Activated T-helper 2 cell treated with anti-CD3 and anti-CD28 coated beads, Interferon-gamma antibody, Interleukin-2, Interleukin-4, amounts not matched to agents 10 μg/mL and 5 μg/mL and 100 μg/mL, durations not matched to agents 14 hours and 24 hours and 36 hours (primary cell): ENCODE measurements at regions not wholly inside any gene's neighbourhood (a gene's known extent, or its start where the extent isn't known, plus 50 kb on each side); places are given as distances from the start of the nearest gene placed in this dataset.

Experiments
- DNase-seq: peaks from one replicate; pipeline ENCODE4 v3.0.0; 2021; ENCODE audit warnings: low spot score
- H3K27ac Mint-ChIP-seq: one replicate; pipeline ENCODE4 v1.8.0; 2021; ENCODE audit warnings: mixed read lengths
- H3K27me3 Mint-ChIP-seq: one replicate; pipeline ENCODE4 v1.8.0; 2021; ENCODE audit warnings: low read depth, mixed read lengths
- H3K36me3 Mint-ChIP-seq: one replicate; pipeline ENCODE4 v1.8.0; 2021; ENCODE audit warnings: low read depth, mixed read lengths
- H3K4me1 Mint-ChIP-seq: one replicate; pipeline ENCODE4 v1.8.0; 2021; ENCODE audit warnings: low read depth, mixed read lengths
- H3K4me3 Mint-ChIP-seq: one replicate; pipeline ENCODE4 v1.8.0; 2021; ENCODE audit warnings: low read depth, mild to moderate bottlenecking, moderate library complexity, mixed read lengths
- H3K9me3 Mint-ChIP-seq: one replicate; pipeline ENCODE4 v1.8.0; 2021; ENCODE audit warnings: mixed read lengths
- intact Hi-C: fragments of 100-400 bp; cut with micrococcal nuclease; formaldehyde crosslinking; loops from one replicate; pipeline ENCODE4 v1.15.1; 2023

- no peaks in the 10 kb centered on the region for H3K27me3 Mint-ChIP-seq
- H3K9me3 Mint-ChIP-seq: peaks cover 14% of the 10 kb centered on the region
- H3K4me3 Mint-ChIP-seq: no peak overlapping the region
- intact Hi-C loops: no loop called here
- no peak overlapping the region for H3K27ac Mint-ChIP-seq
- H3K4me1 Mint-ChIP-seq: no peaks in the 10 kb centered on the region
- DNase-seq: no peak
- H3K36me3 Mint-ChIP-seq: no peaks in the 10 kb centered on the region
Observed at GRCh38 chr11:97854357-97854756, 1166.4 kb upstream of the CNTN5 start.

- Mint-ChIP-seq H3K27ac (no peak overlapping the region), H3K27me3 (no peaks in the 10 kb centered on the region), H3K36me3 (no peaks in the 10 kb centered on the region), H3K4me3 (no peak overlapping the region), H3K4me1 (no peaks in the 10 kb centered on the region), H3K9me3 (peaks cover 13% of the 10 kb centered on the region)
- DNase-seq: no peak
- intact Hi-C loops: no loop called here
Observed at GRCh38 chr11:97854877-97855276, 1165.9 kb upstream of the CNTN5 start.

GRCh38 chr11:97856666-97857065, 1164.1 kb upstream of the CNTN5 start:
- peaks cover 13% of the 10 kb centered on the region for H3K9me3 Mint-ChIP-seq
- intact Hi-C loops: no loop called here
- no peaks in the 10 kb centered on the region for H3K4me1 Mint-ChIP-seq
- no peak overlapping the region for H3K27ac Mint-ChIP-seq
- no peaks in the 10 kb centered on the region for H3K36me3 Mint-ChIP-seq
- no peaks in the 10 kb centered on the region for H3K27me3 Mint-ChIP-seq
- no peak for DNase-seq
- H3K4me3 Mint-ChIP-seq: no peak overlapping the region

- H3K9me3 Mint-ChIP-seq: peaks cover 20% of the 10 kb centered on the region
- no peaks in the 10 kb centered on the region for H3K36me3 Mint-ChIP-seq
- H3K27ac Mint-ChIP-seq: no peak overlapping the region
- H3K4me3 Mint-ChIP-seq: no peak overlapping the region
- no peaks in the 10 kb centered on the region for H3K4me1 Mint-ChIP-seq
- intact Hi-C loops: no loop called here
- no peaks in the 10 kb centered on the region for H3K27me3 Mint-ChIP-seq
- no peak for DNase-seq
Observed at GRCh38 chr11:97860237-97860636, 1160.5 kb upstream of the CNTN5 start.

GRCh38 chr11:97862021-97862420, 1158.7 kb upstream of the CNTN5 start:
- Mint-ChIP-seq H3K9me3 (peaks cover 27% of the 10 kb centered on the region), H3K4me3 (no peak overlapping the region), H3K27me3 (no peaks in the 10 kb centered on the region), H3K36me3 (no peaks in the 10 kb centered on the region), H3K27ac (no peak overlapping the region), H3K4me1 (no peaks in the 10 kb centered on the region)
- DNase-seq: no peak
- intact Hi-C loops: no loop called here

GRCh38 chr11:97865424-97866012, 1155.2 kb upstream of the CNTN5 start:
- intact Hi-C loops: no loop called here
- H3K4me3 Mint-ChIP-seq: no peak overlapping the region
- DNase-seq: no peak
- peaks cover 30% of the 10 kb centered on the region for H3K9me3 Mint-ChIP-seq
- no peak overlapping the region for H3K27ac Mint-ChIP-seq
- H3K27me3 Mint-ChIP-seq: no peaks in the 10 kb centered on the region
- no peaks in the 10 kb centered on the region for H3K4me1 Mint-ChIP-seq
- H3K36me3 Mint-ChIP-seq: no peaks in the 10 kb centered on the region

GRCh38 chr11:97871816-97872215, 1148.9 kb upstream of the CNTN5 start:
- Mint-ChIP-seq H3K36me3 (no peaks in the 10 kb centered on the region), H3K27ac (no peak overlapping the region), H3K4me1 (no peaks in the 10 kb centered on the region), H3K9me3 (peaks cover 26% of the 10 kb centered on the region), H3K4me3 (no peak overlapping the region), H3K27me3 (no peaks in the 10 kb centered on the region)
- no peak for DNase-seq
- intact Hi-C loops: no loop called here

GRCh38 chr11:97880209-97880608, 1140.5 kb upstream of the CNTN5 start:
- no peaks in the 10 kb centered on the region for H3K27me3 Mint-ChIP-seq
- intact Hi-C loops: no loop called here

GRCh38 chr11:97883086-97883485, 1137.7 kb upstream of the CNTN5 start:
- Mint-ChIP-seq H3K36me3 (no peaks in the 10 kb centered on the region), H3K9me3 (peaks cover 9% of the 10 kb centered on the region), H3K27ac (no peak overlapping the region), H3K4me3 (no peak overlapping the region), H3K27me3 (no peaks in the 10 kb centered on the region), H3K4me1 (no peaks in the 10 kb centered on the region)
- intact Hi-C loops: no loop called here
- no peak for DNase-seq

More at GRCh38 chr11:97880209-97880608, 1140.5 kb upstream of the CNTN5 start:
- Mint-ChIP-seq H3K9me3 (peaks cover 23% of the 10 kb centered on the region), H3K4me1 (no peaks in the 10 kb centered on the region), H3K36me3 (no peaks in the 10 kb centered on the region), H3K27ac (no peak overlapping the region), H3K4me3 (no peak overlapping the region)
- no peak for DNase-seq

GRCh38 chr11:97888641-97889040, 1132.1 kb upstream of the CNTN5 start:
- H3K36me3 Mint-ChIP-seq: no peaks in the 10 kb centered on the region

GRCh38 chr11:97890466-97890865, 1130.3 kb upstream of the CNTN5 start:
- no peaks in the 10 kb centered on the region for H3K4me1 Mint-ChIP-seq
- DNase-seq: no peak
- intact Hi-C loops: no loop called here
- no peaks in the 10 kb centered on the region for H3K27me3 Mint-ChIP-seq
- no peaks in the 10 kb centered on the region for H3K36me3 Mint-ChIP-seq
- H3K27ac Mint-ChIP-seq: no peak overlapping the region
- no peak overlapping the region for H3K4me3 Mint-ChIP-seq
- peaks cover 15% of the 10 kb centered on the region for H3K9me3 Mint-ChIP-seq

More at GRCh38 chr11:97888641-97889040, 1132.1 kb upstream of the CNTN5 start:
- H3K9me3 Mint-ChIP-seq: peaks cover 20% of the 10 kb centered on the region
- H3K27ac Mint-ChIP-seq: no peak overlapping the region
- DNase-seq: no peak
- H3K27me3 Mint-ChIP-seq: no peaks in the 10 kb centered on the region
- H3K4me3 Mint-ChIP-seq: no peak overlapping the region
- no peaks in the 10 kb centered on the region for H3K4me1 Mint-ChIP-seq
- intact Hi-C loops: no loop called here

GRCh38 chr11:97893612-97894011, 1127.1 kb upstream of the CNTN5 start:
- intact Hi-C loops: no loop called here
- Mint-ChIP-seq H3K9me3 (peaks cover 24% of the 10 kb centered on the region), H3K4me1 (no peaks in the 10 kb centered on the region), H3K4me3 (no peak overlapping the region), H3K27me3 (no peaks in the 10 kb centered on the region), H3K36me3 (no peaks in the 10 kb centered on the region), H3K27ac (no peak overlapping the region)
- no peak for DNase-seq

GRCh38 chr11:97894978-97895377, 1125.8 kb upstream of the CNTN5 start:
- DNase-seq: no peak
- no peaks in the 10 kb centered on the region for H3K36me3 Mint-ChIP-seq
- H3K9me3 Mint-ChIP-seq: peaks cover 27% of the 10 kb centered on the region
- no peak overlapping the region for H3K27ac Mint-ChIP-seq
- H3K27me3 Mint-ChIP-seq: no peaks in the 10 kb centered on the region
- intact Hi-C loops: no loop called here
- no peak overlapping the region for H3K4me3 Mint-ChIP-seq
- no peaks in the 10 kb centered on the region for H3K4me1 Mint-ChIP-seq

GRCh38 chr11:97895572-97895971, 1125.2 kb upstream of the CNTN5 start:
- no peaks in the 10 kb centered on the region for H3K4me1 Mint-ChIP-seq
- no peak overlapping the region for H3K4me3 Mint-ChIP-seq
- intact Hi-C loops: no loop called here
- H3K9me3 Mint-ChIP-seq: peaks cover 27% of the 10 kb centered on the region
- no peak for DNase-seq
- H3K27me3 Mint-ChIP-seq: no peaks in the 10 kb centered on the region
- no peak overlapping the region for H3K27ac Mint-ChIP-seq
- no peaks in the 10 kb centered on the region for H3K36me3 Mint-ChIP-seq
